ENCODE measurements at regions not wholly inside any gene's neighbourhood (a gene's known extent, or its start where the extent isn't known, plus 50 kb on each side); places are given as distances from the start of the nearest gene placed in this dataset.

DNA sequence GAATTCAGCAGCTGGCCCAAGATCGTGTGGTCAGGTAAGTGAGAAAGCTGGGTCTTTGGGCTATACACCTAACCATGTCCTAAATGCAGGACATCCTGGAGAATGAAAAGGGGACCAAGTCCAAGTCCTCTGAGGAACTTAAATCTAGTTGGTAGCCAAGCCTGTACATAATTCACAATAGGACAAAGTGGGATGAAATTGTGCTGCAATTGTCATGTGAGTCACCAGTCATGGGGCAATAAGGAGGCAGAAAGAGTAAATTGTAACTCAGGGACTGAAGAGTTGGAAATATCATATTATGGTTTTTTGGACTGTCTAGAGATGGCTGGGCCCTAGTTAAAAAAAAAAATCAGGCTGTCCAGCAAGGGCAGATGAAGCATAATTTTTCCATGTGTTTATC lies 202.6 kb downstream of the CYLD start:
- Histone ChIP-seq H3K27ac (no peak overlapping the region), H3K27me3 (no peaks in the 10 kb centered on the region), H3K4me1 (replicated peaks in 1 of 2) (no peaks in the 10 kb centered on the region), H3K36me3 (replicated peaks in 1 of 2) (no peaks in the 10 kb centered on the region), H3K9me3 (replicated peaks in 1 of 3) (no peaks in the 10 kb centered on the region), H3K4me3 (no peak overlapping the region)
- 40 to 54% (median 52%) methylated on average over 1 of the region's 1 CpG for WGBS, 4 donors
- intact Hi-C loops (cut with DNase I) = no loop called here
- DNase-seq = no peak
- TF ChIP-seq, protein P1, sequence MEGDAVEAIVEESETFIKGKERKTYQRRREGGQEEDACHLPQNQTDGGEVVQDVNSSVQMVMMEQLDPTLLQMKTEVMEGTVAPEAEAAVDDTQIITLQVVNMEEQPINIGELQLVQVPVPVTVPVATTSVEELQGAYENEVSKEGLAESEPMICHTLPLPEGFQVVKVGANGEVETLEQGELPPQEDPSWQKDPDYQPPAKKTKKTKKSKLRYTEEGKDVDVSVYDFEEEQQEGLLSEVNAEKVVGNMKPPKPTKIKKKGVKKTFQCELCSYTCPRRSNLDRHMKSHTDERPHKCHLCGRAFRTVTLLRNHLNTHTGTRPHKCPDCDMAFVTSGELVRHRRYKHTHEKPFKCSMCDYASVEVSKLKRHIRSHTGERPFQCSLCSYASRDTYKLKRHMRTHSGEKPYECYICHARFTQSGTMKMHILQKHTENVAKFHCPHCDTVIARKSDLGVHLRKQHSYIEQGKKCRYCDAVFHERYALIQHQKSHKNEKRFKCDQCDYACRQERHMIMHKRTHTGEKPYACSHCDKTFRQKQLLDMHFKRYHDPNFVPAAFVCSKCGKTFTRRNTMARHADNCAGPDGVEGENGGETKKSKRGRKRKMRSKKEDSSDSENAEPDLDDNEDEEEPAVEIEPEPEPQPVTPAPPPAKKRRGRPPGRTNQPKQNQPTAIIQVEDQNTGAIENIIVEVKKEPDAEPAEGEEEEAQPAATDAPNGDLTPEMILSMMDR (IDR thresholded peaks at IDR 0.05) = no peak
- TF ChIP-seq POLR2A (IDR thresholded peaks at IDR 0.05) = no peak

DNA sequence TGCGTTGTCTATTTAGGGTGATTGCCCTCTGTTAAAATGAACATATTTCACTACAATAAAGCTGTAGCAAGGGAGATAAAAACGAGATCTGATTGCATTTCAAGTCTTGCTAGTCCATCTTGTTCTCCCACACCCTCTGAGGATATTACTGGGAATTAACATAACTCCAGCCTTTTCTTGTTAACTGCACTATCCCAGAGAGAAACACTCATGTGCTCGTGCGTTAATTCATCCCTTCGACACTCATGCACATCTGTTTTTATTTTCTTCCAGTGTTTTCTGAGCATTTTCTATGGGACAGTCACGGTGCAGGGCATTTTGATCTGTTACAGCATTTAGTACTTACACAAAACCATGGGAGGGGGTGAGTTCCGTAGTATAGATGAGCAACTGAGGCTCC lies 202.1 kb downstream of the CYLD start:
- intact Hi-C loops (cut with DNase I) = no loop called here
- TF ChIP-seq, protein P1 (IDR thresholded peaks at IDR 0.05) = no peak
- TF ChIP-seq POLR2A (IDR thresholded peaks at IDR 0.05) = no peak
- no peaks in the 10 kb centered on the region for H3K27me3 ChIP-seq
- no peaks in the 10 kb centered on the region for H3K4me1 ChIP-seq (replicated peaks in 1 of 2)
- H3K36me3 ChIP-seq (replicated peaks in 1 of 2) = no peaks in the 10 kb centered on the region
- no peak overlapping the region for H3K4me3 ChIP-seq
- DNase-seq = no peak
- 56 to 67% (median 65%) methylated on average over 7 of the region's 7 CpGs for WGBS, 4 donors
- no peak overlapping the region for H3K27ac ChIP-seq
- no peaks in the 10 kb centered on the region for H3K9me3 ChIP-seq (replicated peaks in 1 of 3)

DNA sequence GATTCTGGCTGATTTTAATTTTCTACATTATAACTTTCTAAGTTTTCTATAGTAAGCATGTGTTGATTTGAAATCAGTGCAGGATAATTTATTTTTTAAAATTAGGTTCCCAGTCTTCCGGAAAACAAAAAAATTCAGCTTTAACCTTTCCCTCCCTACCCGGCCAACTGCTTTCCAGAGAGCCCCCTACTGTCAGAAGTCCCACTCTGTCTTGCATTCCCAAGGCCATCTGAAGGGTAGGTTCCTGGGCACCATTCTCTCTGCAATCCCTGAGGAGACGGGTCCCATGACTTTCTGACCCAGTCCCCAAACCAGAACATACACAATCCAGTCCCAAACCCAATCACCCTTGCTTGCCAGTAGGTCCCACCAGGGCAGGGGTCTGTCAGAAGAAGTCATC lies 200.3 kb downstream of the CYLD start:
- H3K27ac ChIP-seq = no peak overlapping the region
- no peaks in the 10 kb centered on the region for H3K27me3 ChIP-seq
- H3K4me3 ChIP-seq = no peak overlapping the region
- intact Hi-C loops (cut with DNase I) = no loop called here
- TF ChIP-seq POLR2A (IDR thresholded peaks at IDR 0.05) = no peak
- no peaks in the 10 kb centered on the region for H3K9me3 ChIP-seq (replicated peaks in 1 of 3)
- H3K4me1 ChIP-seq (replicated peaks in 1 of 2) = no peaks in the 10 kb centered on the region
- no peak for DNase-seq
- 63 to 68% (median 65%) methylated on average over 3 of the region's 3 CpGs for WGBS, 4 donors
- H3K36me3 ChIP-seq (replicated peaks in 1 of 2) = no peaks in the 10 kb centered on the region

DNA sequence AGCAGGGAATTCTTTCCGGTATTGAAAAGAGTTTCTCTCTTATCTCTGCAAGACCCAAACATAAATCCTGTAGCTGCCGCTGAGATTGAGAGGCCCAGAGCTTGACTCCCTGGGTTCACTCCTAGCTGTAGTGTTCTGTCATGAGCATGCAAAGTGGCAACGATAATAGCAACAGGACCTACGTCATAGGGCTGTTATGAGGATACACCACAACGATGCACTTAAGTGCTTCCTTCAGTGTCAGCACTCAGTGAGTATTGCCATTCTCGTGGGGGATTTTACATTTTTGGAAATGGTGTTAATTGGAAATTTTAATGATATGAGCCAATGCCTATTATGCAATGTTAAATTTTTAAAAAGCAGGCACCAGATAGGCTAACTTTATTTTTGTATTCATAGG lies 199.8 kb downstream of the CYLD start:
- DNase-seq = no peak
- Histone ChIP-seq H3K27me3 (no peaks in the 10 kb centered on the region), H3K27ac (no peak overlapping the region), H3K9me3 (replicated peaks in 1 of 3) (no peaks in the 10 kb centered on the region), H3K36me3 (replicated peaks in 1 of 2) (no peaks in the 10 kb centered on the region), H3K4me3 (no peak overlapping the region), H3K4me1 (replicated peaks in 1 of 2) (no peaks in the 10 kb centered on the region)
- intact Hi-C loops (cut with DNase I) = no loop called here
- WGBS, 4 donors = 43 to 59% (median 52%) methylated on average over 6 of the region's 6 CpGs
- TF ChIP-seq POLR2A (IDR thresholded peaks at IDR 0.05) = no peak
- TF ChIP-seq, protein P1 (IDR thresholded peaks at IDR 0.05) = no peak

DNA sequence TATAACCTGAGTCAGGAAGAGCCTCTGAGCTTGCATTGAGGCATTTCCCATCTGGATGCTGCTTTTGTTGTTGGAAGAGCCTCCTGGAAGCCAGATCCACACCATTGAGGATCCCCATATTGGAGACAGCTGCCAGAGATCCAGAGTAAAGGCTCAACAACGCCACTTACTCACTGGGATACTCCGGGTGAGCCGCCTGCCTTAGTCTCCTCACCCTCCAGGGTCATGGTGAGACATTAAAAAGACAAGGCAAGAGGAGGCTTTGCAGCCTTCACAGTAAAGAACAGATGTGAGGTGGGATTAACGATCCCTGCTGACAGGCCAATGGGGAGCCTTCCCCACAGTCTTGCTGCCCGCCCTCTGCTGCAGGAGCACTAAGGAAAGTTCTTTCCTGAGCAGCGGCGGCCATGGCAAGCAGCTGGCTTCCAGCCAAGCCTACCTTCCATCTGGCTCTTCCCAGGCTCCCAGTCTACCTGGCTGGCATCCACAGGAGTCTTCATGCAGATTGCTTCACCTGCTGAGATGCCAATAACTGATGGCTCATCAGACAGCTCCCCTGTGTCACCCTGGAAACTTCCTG lies 198.5 kb downstream of the CYLD start:
- intact Hi-C loops (cut with DNase I) = no loop called here
- Histone ChIP-seq H3K4me1 (replicated peaks in 1 of 2) (no peaks in the 10 kb centered on the region), H3K9me3 (replicated peaks in 1 of 3) (no peaks in the 10 kb centered on the region), H3K4me3 (no peak overlapping the region), H3K27ac (no peak overlapping the region), H3K36me3 (replicated peaks in 1 of 2) (no peaks in the 10 kb centered on the region), H3K27me3 (no peaks in the 10 kb centered on the region)
- WGBS, 4 donors = 48 to 74% (median 57%) methylated on average over 7 of the region's 7 CpGs
- DNase-seq = no peak
- no peak for TF ChIP-seq POLR2A (IDR thresholded peaks at IDR 0.05)
- TF ChIP-seq, protein P1 (IDR thresholded peaks at IDR 0.05) = no peak

Measured in adrenal gland (tissue), 9 donors.